Stimulated activated CD8-positive, alpha-beta memory T cell treated with anti-CD3 and anti-CD28 coated beads, Interleukin-4, amount 100 ng/mL, for 48 hours (primary cell): ENCODE measurements at regions not wholly inside any gene's neighbourhood (a gene's known extent, or its start where the extent isn't known, plus 50 kb on each side); places are given as distances from the start of the nearest gene placed in this dataset.
"Not testable (repeated sequence)": the region's sequence is repeated elsewhere in the genome, so short reads cannot be mapped to it uniquely, and the experiment has no call there.

Experiments used
- DNase-seq: peaks from one replicate; pipeline ENCODE4 v3.0.0-alpha.2; 2020

DNA sequence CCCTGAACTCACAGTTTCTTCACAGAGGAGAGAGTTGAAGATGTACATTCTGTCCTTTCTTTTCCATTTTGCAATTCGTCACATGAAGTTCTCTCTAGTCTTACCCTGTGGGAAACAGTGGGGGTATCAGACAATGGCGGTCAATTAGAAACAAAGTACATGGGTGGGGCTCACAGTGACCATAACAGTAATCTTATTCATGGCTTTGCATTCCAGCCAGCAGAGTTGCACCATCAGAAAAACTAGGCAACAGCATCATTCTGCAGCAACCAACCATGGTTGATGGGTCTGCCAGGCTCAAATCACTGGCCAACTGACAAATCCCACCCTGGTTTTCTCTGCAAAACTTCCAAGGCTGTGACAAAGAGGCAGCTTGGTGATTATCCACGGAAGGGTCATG lies 414.7 kb upstream of the TSPY4 start:
- not testable (repeated sequence) for DNase-seq
